ENCODE measurements at regions not wholly inside any gene's neighbourhood (a gene's known extent, or its start where the extent isn't known, plus 50 kb on each side); places are given as distances from the start of the nearest gene placed in this dataset.
"Not testable (repeated sequence)": the region's sequence is repeated elsewhere in the genome, so short reads cannot be mapped to it uniquely, and the experiment has no call there.

GRCh38 chr9:107827884-107828283 is 338.3 kb upstream of the KLF4 start:
- no peak for TF ChIP-seq CTCF (IDR thresholded peaks at IDR 0.05; ENCODE audit: insufficient read depth, low read length, severe bottlenecking)
- H3K36me3 ChIP-seq (ENCODE audit: control insufficient read depth, insufficient read depth, low read length): no peaks in the 10 kb centered on the region
- FAIRE-seq: no peak

GRCh38 chr9:107827304-107827703 is 337.7 kb upstream of the KLF4 start:
- no peak for TF ChIP-seq CTCF (IDR thresholded peaks at IDR 0.05; ENCODE audit: insufficient read depth, low read length, severe bottlenecking)
- Histone ChIP-seq H3K27me3 (ENCODE audit: control insufficient read depth, insufficient read depth, low read length) (no peaks in the 10 kb centered on the region), H3K4me3 (ENCODE audit: low read depth, low read length) (no peak overlapping the region), H3K36me3 (ENCODE audit: control insufficient read depth, insufficient read depth, low read length) (no peaks in the 10 kb centered on the region)
- FAIRE-seq: no peak
- DNase-seq (ENCODE audit: low read depth): no peak

More at GRCh38 chr9:107827884-107828283, 338.3 kb upstream of the KLF4 start:
- Histone ChIP-seq H3K27me3 (ENCODE audit: control insufficient read depth, insufficient read depth, low read length) (no peaks in the 10 kb centered on the region), H3K4me3 (ENCODE audit: low read depth, low read length) (no peak overlapping the region)
- no peak for DNase-seq (ENCODE audit: low read depth)

GRCh38 chr9:107826688-107826983 is 337.1 kb upstream of the KLF4 start:
- H3K4me3 ChIP-seq (ENCODE audit: low read depth, low read length); H3K36me3 ChIP-seq (ENCODE audit: control insufficient read depth, insufficient read depth, low read length); FAIRE-seq; H3K27me3 ChIP-seq (ENCODE audit: control insufficient read depth, insufficient read depth, low read length); DNase-seq (ENCODE audit: low read depth): not testable (repeated sequence)

GRCh38 chr9:107824556-107824955 is 335.0 kb upstream of the KLF4 start:
- no peak for TF ChIP-seq CTCF (IDR thresholded peaks at IDR 0.05; ENCODE audit: insufficient read depth, low read length, severe bottlenecking)
- no peaks in the 10 kb centered on the region for H3K36me3 ChIP-seq (ENCODE audit: control insufficient read depth, insufficient read depth, low read length)
- H3K4me3 ChIP-seq (ENCODE audit: low read depth, low read length): no peak overlapping the region

GRCh38 chr9:107819772-107820565 is 330.4 kb upstream of the KLF4 start:
- TF ChIP-seq CTCF (IDR thresholded peaks at IDR 0.05; ENCODE audit: insufficient read depth, low read length, severe bottlenecking): no peak
- DNase-seq (ENCODE audit: low read depth) (no peak), FAIRE-seq (peak; percentile 93)
- no peaks in the 10 kb centered on the region for H3K36me3 ChIP-seq (ENCODE audit: control insufficient read depth, insufficient read depth, low read length)
- H3K27me3 ChIP-seq (ENCODE audit: control insufficient read depth, insufficient read depth, low read length): no peaks in the 10 kb centered on the region
- H3K4me3 ChIP-seq (ENCODE audit: low read depth, low read length): no peak overlapping the region

More at GRCh38 chr9:107824556-107824955, 335.0 kb upstream of the KLF4 start:
- DNase-seq (ENCODE audit: low read depth) (no peak), FAIRE-seq (no peak)
- H3K27me3 ChIP-seq (ENCODE audit: control insufficient read depth, insufficient read depth, low read length): no peaks in the 10 kb centered on the region

- H3K36me3 ChIP-seq (ENCODE audit: control insufficient read depth, insufficient read depth, low read length); FAIRE-seq; H3K4me3 ChIP-seq (ENCODE audit: low read depth, low read length); DNase-seq (ENCODE audit: low read depth); H3K27me3 ChIP-seq (ENCODE audit: control insufficient read depth, insufficient read depth, low read length): not testable (repeated sequence)
These were observed 328.9 kb upstream of the KLF4 start for GRCh38 chr9:107818503-107818829.

GRCh38 chr9:107817595-107818502 is 328.3 kb upstream of the KLF4 start:
- not testable (repeated sequence) for H3K4me3 ChIP-seq (ENCODE audit: low read depth, low read length); H3K27me3 ChIP-seq (ENCODE audit: control insufficient read depth, insufficient read depth, low read length); FAIRE-seq

More at GRCh38 chr9:107817595-107818502, 328.3 kb upstream of the KLF4 start:
- DNase-seq (ENCODE audit: low read depth); H3K36me3 ChIP-seq (ENCODE audit: control insufficient read depth, insufficient read depth, low read length): not testable (repeated sequence)

Data from bronchial epithelial cell (primary cell).